SK-N-SH (cell line): ENCODE measurements at regions not wholly inside any gene's neighbourhood (a gene's known extent, or its start where the extent isn't known, plus 50 kb on each side); places are given as distances from the start of the nearest gene placed in this dataset.
A peak's percentile ranks its signal among the peaks of the same experiment; 100 is the strongest.

ENCODE experiments used
- CTCF ChIA-PET: fragments of 300-600, 350-600 bp; formaldehyde crosslinking; extraction: SDS; loops from one replicate; lab custom pipeline; 2021; lab: Yijun Ruan, JAX
- POLR2A ChIA-PET: fragments of 350-600 bp; sonication (Branson Sonifier 250); formaldehyde crosslinking; extraction: SDS; loops from one replicate; lab custom pipeline; 2020; ENCODE audit warnings: antibody characterized with exemption, inconsistent platforms; lab: Yijun Ruan, JAX
- DNase-seq: peaks from one replicate; pipeline ENCODE4 v3.0.0; 2012
- H2AFZ ChIP-seq: fragments of 200-600 bp; sonication (generic); 2 replicates; pipeline ENCODE4 v1.8.1; 2016; ENCODE audit warnings: antibody characterized with exemption, mild to moderate bottlenecking, low read depth
- H3F3A ChIP-seq: fragments of 200-600 bp; sonication (generic); replicated peaks from 2 replicates; pipeline ENCODE3; 2016; ENCODE audit warnings: antibody characterized with exemption, mild to moderate bottlenecking; ENCODE audit not compliant: insufficient read depth
- H3K27ac ChIP-seq, 2 experiments: fragments of 200-500 bp in 1 of 2; fragments of 200-600 bp in 1 of 2; sonication (Bioruptor generic) in 1 of 2; sonication (generic), shearing (Covaris generic) in 1 of 2; 2 replicates each; pipeline versions ENCODE4 v1.5.1 to v1.6.1; 2014 to 2016; ENCODE audit warnings: low read depth in 2 of 2, inconsistent platforms in 1 of 2, low read length in 1 of 2, mild to moderate bottlenecking in 1 of 2, mixed read lengths in 1 of 2
- H3K27me3 ChIP-seq: fragments of 200-600 bp; sonication (generic), shearing (Covaris generic); 2 replicates; pipeline ENCODE4 v1.6.1; 2016; ENCODE audit warnings: mixed run types; ENCODE audit not compliant: insufficient read depth
- H3K36me3 ChIP-seq, 2 experiments: fragments of 200-500 bp in 1 of 2; fragments of 200-600 bp in 1 of 2; sonication (Bioruptor generic) in 1 of 2; sonication (generic) in 1 of 2; replicated peaks in 1 of 2; 2 replicates each; pipeline versions ENCODE3 to v1.5.1; 2014 to 2016; ENCODE audit warnings: low read length in 1 of 2, mild to moderate bottlenecking in 1 of 2; ENCODE audit not compliant: insufficient read depth in 2 of 2, control insufficient read depth in 1 of 2
- H3K4me1 ChIP-seq, 2 experiments: fragments of 200-500 bp in 1 of 2; fragments of 200-600 bp in 1 of 2; sonication (Bioruptor generic) in 1 of 2; sonication (generic), shearing (Covaris generic) in 1 of 2; 2 replicates each; pipeline versions ENCODE4 v1.5.1 to v1.6.1; 2014 to 2016; ENCODE audit warnings: low read depth in 1 of 2, low read length in 1 of 2, mixed run types in 1 of 2; ENCODE audit not compliant: insufficient read depth in 2 of 2, control insufficient read depth in 1 of 2
- H3K4me2 ChIP-seq: fragments of 200-600 bp; sonication (generic), shearing (Covaris generic); 2 replicates; pipeline ENCODE4 v1.6.1; 2017; ENCODE audit warnings: mixed run types
- H3K4me3 ChIP-seq, 2 experiments: fragments of 200-500 bp in 1 of 2; fragments of 200-600 bp in 1 of 2; sonication (Bioruptor generic) in 1 of 2; sonication (generic), shearing (Covaris generic) in 1 of 2; 2 replicates each; pipeline versions ENCODE4 v1.5.1 to v1.8.1; 2014 to 2016; ENCODE audit warnings: low read depth in 2 of 2, inconsistent platforms in 1 of 2, low read length in 1 of 2, mild to moderate bottlenecking in 1 of 2, mixed read lengths in 1 of 2, moderate library complexity in 1 of 2
- H3K79me2 ChIP-seq: fragments of 200-600 bp; sonication (generic); 2 replicates; pipeline ENCODE4 v1.8.1; 2017; ENCODE audit warnings: mild to moderate bottlenecking; ENCODE audit not compliant: insufficient read depth
- H3K9ac ChIP-seq: fragments of 200-600 bp; sonication (generic); 2 replicates; pipeline ENCODE4 v1.6.1; 2017; ENCODE audit warnings: mixed run types
- H3K9me2 ChIP-seq: fragments of 200-600 bp; sonication (generic); 2 replicates; pipeline ENCODE4 v1.6.1; 2017; ENCODE audit warnings: mixed run types
- H3K9me3 ChIP-seq: fragments of 200-600 bp; sonication (generic); 2 replicates; pipeline ENCODE4 v1.6.1; 2017; ENCODE audit warnings: mixed run types, mild to moderate bottlenecking, moderate library complexity
- H4K20me1 ChIP-seq: fragments of 200-600 bp; sonication (generic); 2 replicates; pipeline ENCODE4 v1.6.1; 2017; ENCODE audit warnings: mild to moderate bottlenecking, mixed run types; ENCODE audit not compliant: insufficient read depth
- CTCF ChIP-seq: fragments of 200-600 bp; sonication (generic); IDR thresholded peaks from 2 replicates; pipeline ENCODE4 v1.6.1; 2017; ENCODE audit warnings: antibody characterized with exemption, mild to moderate bottlenecking, moderate library complexity
- EZH2phosphoT487 ChIP-seq: fragments of 200-600 bp; sonication (generic); IDR thresholded peaks from 2 replicates; pipeline ENCODE4 v1.6.1; 2017; ENCODE audit warnings: low read depth, mixed run types, mild to moderate bottlenecking, antibody characterized with exemption, moderate library complexity, borderline replicate concordance
- JUND ChIP-seq: IDR thresholded peaks from 2 replicates; pipeline ENCODE4 v1.4.0; 2012
- MEF2A ChIP-seq: IDR thresholded peaks from 2 replicates; pipeline ENCODE4 v1.4.0; 2012; ENCODE audit warnings: low read depth, borderline replicate concordance
- NFIC ChIP-seq: IDR thresholded peaks from 2 replicates; pipeline ENCODE4 v1.4.0; 2012; ENCODE audit warnings: borderline replicate concordance
- NRF1 ChIP-seq: IDR thresholded peaks from 2 replicates; pipeline ENCODE4 v1.6.1; 2012; ENCODE audit warnings: low read depth, mild to moderate bottlenecking, low read length
- POLR2AphosphoS5 ChIP-seq: IDR thresholded peaks from 2 replicates; pipeline ENCODE4 v1.6.1; 2012; ENCODE audit warnings: low read depth, low read length
- RAD21 ChIP-seq: IDR thresholded peaks from 2 replicates; pipeline ENCODE4 v1.6.1; 2012; ENCODE audit warnings: mild to moderate bottlenecking, low read length
- RFX5 ChIP-seq: IDR thresholded peaks from 2 replicates; pipeline ENCODE4 v1.6.1; 2012; ENCODE audit warnings: mild to moderate bottlenecking, improper control_type of control experiment, low read length
- SIN3A ChIP-seq: IDR thresholded peaks from 2 replicates; pipeline ENCODE4 v1.6.1; 2012; ENCODE audit warnings: low read depth, mild to moderate bottlenecking, low read length, moderate library complexity, borderline replicate concordance
- SMC3 ChIP-seq: IDR thresholded peaks from 2 replicates; pipeline ENCODE4 v1.6.1; 2012; ENCODE audit warnings: low read depth, low read length, improper control_type of control experiment
- TAF1 ChIP-seq: IDR thresholded peaks from 2 replicates; pipeline ENCODE4 v1.6.1; 2012; ENCODE audit warnings: low read depth, mild to moderate bottlenecking, low read length, moderate library complexity, borderline replicate concordance
- TCF12 ChIP-seq: IDR thresholded peaks from 2 replicates; pipeline ENCODE4 v1.4.0; 2012
- YY1 ChIP-seq: IDR thresholded peaks from 2 replicates; pipeline ENCODE4 v1.4.0; 2012; ENCODE audit warnings: low read depth, mild to moderate bottlenecking
- WGBS: methylation state at CpG from one replicate; pipeline ENCODE4 v1.1.6; 2017; ENCODE audit warnings: low lambda C conversion rate; 5-methylcytosine and 5-hydroxymethylcytosine counted together

GRCh38 chr9:84394036-84394435 lies 53.5 kb upstream of the SLC28A3 start:
- POLR2A ChIA-PET, result no interaction called here
- 61% methylated on average over 3 of the region's 3 CpGs for WGBS
- no peaks in the 10 kb centered on the region for H3K27me3 ChIP-seq

GRCh38 chr9:84397151-84397728 lies 56.7 kb upstream of the SLC28A3 start:
- TF ChIP-seq RAD21 (peak; percentile 98), TAF1 (no peak), SIN3A (no peak), POLR2AphosphoS5 (no peak), NFIC (no peak), CTCF (peak; percentile 88), JUND (no peak), SMC3 (peak; percentile 82), EZH2phosphoT487 (no peak), RFX5 (no peak), YY1 (no peak), TCF12 (no peak)
- 37% methylated on average over 10 of the region's 13 CpGs for WGBS

More at GRCh38 chr9:84394036-84394435, 53.5 kb upstream of the SLC28A3 start:
- DNase-seq, result no peak
- H3K4me3 ChIP-seq, result no peak overlapping the region
- H3K36me3 ChIP-seq, result no peaks in the 10 kb centered on the region
- H4K20me1 ChIP-seq, result no peaks in the 10 kb centered on the region
- H2AFZ ChIP-seq, result no peak overlapping the region
- H3K4me1 ChIP-seq, result peaks cover 0 to 3% of the 10 kb centered on the region in 2 experiments; a peak in 1 of 4 replicates
- no peak for TF ChIP-seq MEF2A
- no peak for TF ChIP-seq SIN3A
- TF ChIP-seq NRF1, result no peak
- no peak for TF ChIP-seq NFIC
- TF ChIP-seq TAF1, result no peak
- H3K79me2 ChIP-seq, result no peaks in the 10 kb centered on the region
- CTCF ChIA-PET, result interaction anchor here (0.8 to 3.2 kb wide), 5 partner anchors 10 to 1216 kb away, joined by 3 to 13 read pairs (median 3); no protein-coding TSS in a partner anchor
- H3F3A ChIP-seq, result no peaks in the 10 kb centered on the region
- H3K9me3 ChIP-seq, result no peaks in the 10 kb centered on the region
- no peak overlapping the region for H3K4me2 ChIP-seq
- no peak overlapping the region for H3K9ac ChIP-seq
- no peak overlapping the region for H3K27ac ChIP-seq
- no peaks in the 10 kb centered on the region for H3K9me2 ChIP-seq

More at GRCh38 chr9:84397151-84397728, 56.7 kb upstream of the SLC28A3 start:
- ChIA-PET POLR2A (no interaction called here), CTCF (interaction anchor here (0.6 to 3.9 kb wide), 58 partner anchors 9 to 1806 kb away, joined by 3 to 28 read pairs (median 4); no protein-coding TSS in a partner anchor)
- Histone ChIP-seq H3K79me2 (no peaks in the 10 kb centered on the region), H3K9me2 (no peaks in the 10 kb centered on the region), H3K4me3 (peak overlapping the region in 1 of 2 experiments; percentile 13; a peak in 1 of 4 replicates), H3K9me3 (no peaks in the 10 kb centered on the region), H3F3A (no peaks in the 10 kb centered on the region), H3K36me3 (no peaks in the 10 kb centered on the region), H3K27ac (no peak overlapping the region), H2AFZ (peak overlapping the region; percentile 71; the same call in 1 of the 2 replicates), H3K4me2 (no peak overlapping the region; the same call in 1 of the 2 replicates), H3K4me1 (peaks cover 0 to 3% of the 10 kb centered on the region in 2 experiments; a peak in 1 of 4 replicates), H3K27me3 (no peaks in the 10 kb centered on the region), H4K20me1 (no peaks in the 10 kb centered on the region), H3K9ac (no peak overlapping the region)
- DNase-seq, result peak; percentile 82
